Right atrium auricular region (tissue), 2 donors: ENCODE measurements at regions not wholly inside any gene's neighbourhood (a gene's known extent, or its start where the extent isn't known, plus 50 kb on each side); places are given as distances from the start of the nearest gene placed in this dataset.
A peak's percentile ranks its signal among the peaks of the same experiment; 100 is the strongest.

Experiments
- DNase-seq: peaks from one replicate; pipeline ENCODE4 v3.0.0-alpha.2; 2019; ENCODE audit warnings: low spot score
- H3K27ac ChIP-seq, 2 donors: fragments of 200-600 bp; sonication (generic); 1 replicate in 1 of 2; 2 replicates in 1 of 2; pipeline ENCODE4 v1.5.1; 2016 to 2019
- H3K27me3 ChIP-seq, 2 donors: fragments of 200-600 bp; sonication (generic); one replicate each; pipeline versions ENCODE4 v1.5.1 to v1.6.0; 2017 to 2019
- H3K36me3 ChIP-seq: fragments of 200-600 bp; sonication (generic); one replicate; pipeline ENCODE4 v1.5.1; 2016
- H3K4me1 ChIP-seq, 2 donors: fragments of 200-600 bp; sonication (generic); one replicate each; pipeline versions ENCODE4 v1.5.1 to v1.6.0; 2017 to 2019
- H3K4me3 ChIP-seq, 2 donors: fragments of 200-600 bp; sonication (generic); 1 replicate in 1 of 2; 2 replicates in 1 of 2; pipeline ENCODE4 v1.5.1; 2017 to 2019; ENCODE audit warnings: mild to moderate bottlenecking in 1 of 2, moderate library complexity in 1 of 2
- H3K9me3 ChIP-seq, 2 donors: fragments of 200-600 bp; sonication (generic); one replicate each; pipeline ENCODE4 v1.5.1; 2019
- CTCF ChIP-seq, 2 donors: fragments of 200-600 bp; sonication (generic); IDR thresholded peaks; one replicate each; pipeline ENCODE4 v1.5.1; 2019; ENCODE audit warnings: antibody characterized with exemption in 2 of 2

- Histone ChIP-seq H3K4me1 (peaks cover 0 to 10% of the 10 kb centered on the region in 2 donors), H3K36me3 (no peaks in the 10 kb centered on the region), H3K4me3 (no peak overlapping the region), H3K9me3 (no peaks in the 10 kb centered on the region), H3K27ac (no peak overlapping the region), H3K27me3 (no peaks in the 10 kb centered on the region)
- peak; percentile 67 for DNase-seq
- TF ChIP-seq CTCF (IDR thresholded peaks at IDR 0.05), result no peak
These were observed 142.7 kb upstream of the IGF1R start for GRCh38 chr15:98505611-98506031.

- no peak for DNase-seq
- H3K9me3 ChIP-seq, result no peaks in the 10 kb centered on the region
- H3K27me3 ChIP-seq, result no peaks in the 10 kb centered on the region
- no peak for TF ChIP-seq CTCF (IDR thresholded peaks at IDR 0.05)
- H3K4me3 ChIP-seq, result no peak overlapping the region
- no peak overlapping the region for H3K27ac ChIP-seq
- H3K4me1 ChIP-seq, result peaks cover 0 to 10% of the 10 kb centered on the region in 2 donors
- H3K36me3 ChIP-seq, result no peaks in the 10 kb centered on the region
These were observed 142.2 kb upstream of the IGF1R start for GRCh38 chr15:98506172-98506571.

GRCh38 chr15:98506711-98507110, 141.6 kb upstream of the IGF1R start:
- no peak overlapping the region for H3K27ac ChIP-seq
- H3K36me3 ChIP-seq, result no peaks in the 10 kb centered on the region
- peaks cover 0 to 10% of the 10 kb centered on the region in 2 donors for H3K4me1 ChIP-seq
- H3K9me3 ChIP-seq, result no peaks in the 10 kb centered on the region
- H3K27me3 ChIP-seq, result no peaks in the 10 kb centered on the region
- H3K4me3 ChIP-seq, result no peak overlapping the region
- TF ChIP-seq CTCF (IDR thresholded peaks at IDR 0.05), result no peak
- DNase-seq, result no peak

- no peaks in the 10 kb centered on the region for H3K36me3 ChIP-seq
- TF ChIP-seq CTCF (IDR thresholded peaks at IDR 0.05), result no peak
- H3K9me3 ChIP-seq, result no peaks in the 10 kb centered on the region
- H3K4me1 ChIP-seq, result no peaks in the 10 kb centered on the region
- no peaks in the 10 kb centered on the region for H3K27me3 ChIP-seq
- DNase-seq, result no peak
- H3K4me3 ChIP-seq, result no peak overlapping the region
- H3K27ac ChIP-seq, result no peak overlapping the region
These were observed 134.8 kb upstream of the IGF1R start for GRCh38 chr15:98513428-98513986.

GRCh38 chr15:98514034-98514622, 134.2 kb upstream of the IGF1R start:
- no peak for DNase-seq
- Histone ChIP-seq H3K4me3 (no peak overlapping the region), H3K4me1 (peaks cover 0 to 5% of the 10 kb centered on the region in 2 donors), H3K27ac (no peak overlapping the region), H3K27me3 (no peaks in the 10 kb centered on the region), H3K36me3 (no peaks in the 10 kb centered on the region), H3K9me3 (no peaks in the 10 kb centered on the region)
- TF ChIP-seq CTCF (IDR thresholded peaks at IDR 0.05), result no peak
